HCT116 (cell line): ENCODE measurements at regions not wholly inside any gene's neighbourhood (a gene's known extent, or its start where the extent isn't known, plus 50 kb on each side); places are given as distances from the start of the nearest gene placed in this dataset.

Source experiments
- ATF3 ChIP-seq: IDR thresholded peaks from 2 replicates; pipeline ENCODE4 v1.6.1; 2012
- CBX3 ChIP-seq: IDR thresholded peaks from 2 replicates; pipeline ENCODE4 v1.6.1; 2012; ENCODE audit warnings: low read depth
- ELF1 ChIP-seq: IDR thresholded peaks from 2 replicates; pipeline ENCODE4 v1.6.1; 2012; ENCODE audit warnings: low read depth, borderline replicate concordance
- EZH2 ChIP-seq: fragments of 200-600 bp; sonication (generic); IDR thresholded peaks from 2 replicates; pipeline ENCODE4 v1.6.1; 2017; ENCODE audit warnings: antibody characterized with exemption, mixed run types
- EZH2phosphoT487 ChIP-seq: fragments of 200-600 bp; IDR thresholded peaks from 2 replicates; pipeline ENCODE4 v1.6.1; 2018; ENCODE audit warnings: antibody characterized with exemption, borderline replicate concordance
- POLR2A ChIP-seq: IDR thresholded peaks from 2 replicates; pipeline ENCODE4 v1.7.0; 2011; ENCODE audit warnings: borderline replicate concordance; ENCODE audit not compliant: insufficient read depth, insufficient read length; ENCODE audit errors: extremely low read depth
- POLR2AphosphoS5 ChIP-seq: IDR thresholded peaks from 2 replicates; pipeline ENCODE4 v1.6.1; 2011; ENCODE audit warnings: mild to moderate bottlenecking, low read depth, low read length, moderate library complexity
- RAD21 ChIP-seq: IDR thresholded peaks from 2 replicates; pipeline ENCODE4 v1.6.1; 2012; ENCODE audit warnings: low read depth, mild to moderate bottlenecking
- SRF ChIP-seq: IDR thresholded peaks from 2 replicates; pipeline ENCODE4 v1.6.1; 2012; ENCODE audit warnings: low read depth
- YY1 ChIP-seq: IDR thresholded peaks from 2 replicates; pipeline ENCODE4 v1.6.1; 2011; ENCODE audit warnings: low read length, low read depth, moderate library complexity, mild to moderate bottlenecking; ENCODE audit not compliant: insufficient replicate concordance; ENCODE audit errors: extremely low read depth
- ZBTB33 ChIP-seq: IDR thresholded peaks from 2 replicates; pipeline ENCODE4 v1.6.1; 2011; ENCODE audit warnings: mild to moderate bottlenecking, low read length, moderate library complexity; ENCODE audit not compliant: insufficient replicate concordance; ENCODE audit errors: extremely low read depth
- TF ChIP-seq, protein P1 (sequence below), 3 experiments: fragments of 200-600 bp in 1 of 3; sonication (generic) in 1 of 3; IDR thresholded peaks in 2 of 3; conservative IDR thresholded peaks in 1 of 3; 2 replicates each; pipeline ENCODE4 v1.5.1; 2012 to 2017; ENCODE audit warnings: low read depth in 2 of 3, low read length in 2 of 3, antibody characterized with exemption in 1 of 3, borderline replicate concordance in 1 of 3, control low read depth in 1 of 3, mild to moderate bottlenecking in 1 of 3, mixed read lengths in 1 of 3, mixed run types in 1 of 3, moderate library complexity in 1 of 3; ENCODE audit not compliant: insufficient read depth in 1 of 3
- TF ChIP-seq, protein P2 (sequence below): IDR thresholded peaks from 2 replicates; pipeline ENCODE4 v1.6.1; 2012; ENCODE audit warnings: low read depth

DNA sequence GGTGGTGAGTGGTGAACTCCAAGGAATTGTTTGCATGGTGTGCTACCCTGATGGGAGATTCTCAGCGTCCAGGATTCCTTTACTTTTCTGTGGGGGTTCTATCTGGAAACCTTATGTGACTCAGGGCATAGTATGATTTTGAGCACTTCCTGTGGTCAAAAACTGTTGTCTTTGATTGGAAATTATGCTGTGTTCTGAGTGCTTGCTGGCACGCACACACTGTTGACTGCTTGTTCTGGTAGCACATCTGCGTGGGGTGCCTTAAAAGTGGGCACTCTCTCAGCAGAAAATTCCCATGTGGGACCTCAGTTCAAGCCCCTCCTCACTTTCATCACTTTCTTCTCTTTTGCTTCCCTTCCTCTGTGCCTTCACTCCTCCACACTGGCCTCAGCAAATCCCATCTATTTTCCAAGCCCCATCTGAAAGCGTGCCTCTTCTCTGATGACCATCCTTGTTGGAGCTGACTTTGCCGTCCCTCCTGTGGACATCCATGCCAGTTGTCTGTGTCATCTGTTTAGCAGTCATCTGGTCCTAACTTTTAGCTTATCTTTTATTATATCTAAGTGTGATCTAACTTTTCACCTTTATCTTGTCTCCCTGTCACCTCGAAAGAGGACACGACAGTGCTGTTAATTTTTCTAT, 56.4 kb upstream of the NPAS1 start:
- TF ChIP-seq POLR2A (no peak), POLR2AphosphoS5 (no peak), EZH2phosphoT487 (no peak), ATF3 (no peak), SRF (no peak), CBX3 (no peak), ZBTB33 (no peak), ELF1 (no peak), EZH2 (no peak), RAD21 (no peak), YY1 (no peak)
- TF ChIP-seq, protein P1, sequence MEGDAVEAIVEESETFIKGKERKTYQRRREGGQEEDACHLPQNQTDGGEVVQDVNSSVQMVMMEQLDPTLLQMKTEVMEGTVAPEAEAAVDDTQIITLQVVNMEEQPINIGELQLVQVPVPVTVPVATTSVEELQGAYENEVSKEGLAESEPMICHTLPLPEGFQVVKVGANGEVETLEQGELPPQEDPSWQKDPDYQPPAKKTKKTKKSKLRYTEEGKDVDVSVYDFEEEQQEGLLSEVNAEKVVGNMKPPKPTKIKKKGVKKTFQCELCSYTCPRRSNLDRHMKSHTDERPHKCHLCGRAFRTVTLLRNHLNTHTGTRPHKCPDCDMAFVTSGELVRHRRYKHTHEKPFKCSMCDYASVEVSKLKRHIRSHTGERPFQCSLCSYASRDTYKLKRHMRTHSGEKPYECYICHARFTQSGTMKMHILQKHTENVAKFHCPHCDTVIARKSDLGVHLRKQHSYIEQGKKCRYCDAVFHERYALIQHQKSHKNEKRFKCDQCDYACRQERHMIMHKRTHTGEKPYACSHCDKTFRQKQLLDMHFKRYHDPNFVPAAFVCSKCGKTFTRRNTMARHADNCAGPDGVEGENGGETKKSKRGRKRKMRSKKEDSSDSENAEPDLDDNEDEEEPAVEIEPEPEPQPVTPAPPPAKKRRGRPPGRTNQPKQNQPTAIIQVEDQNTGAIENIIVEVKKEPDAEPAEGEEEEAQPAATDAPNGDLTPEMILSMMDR (IDR thresholded peaks at IDR 0.05 in 2 of 3, conservative IDR thresholded peaks at IDR 0.05 in 1 of 3; ENCODE audit: borderline replicate concordance in 1 of 3, insufficient read depth in 1 of 3, low read depth in 2 of 3, low read length in 2 of 3) = no peak
- TF ChIP-seq, protein P2, sequence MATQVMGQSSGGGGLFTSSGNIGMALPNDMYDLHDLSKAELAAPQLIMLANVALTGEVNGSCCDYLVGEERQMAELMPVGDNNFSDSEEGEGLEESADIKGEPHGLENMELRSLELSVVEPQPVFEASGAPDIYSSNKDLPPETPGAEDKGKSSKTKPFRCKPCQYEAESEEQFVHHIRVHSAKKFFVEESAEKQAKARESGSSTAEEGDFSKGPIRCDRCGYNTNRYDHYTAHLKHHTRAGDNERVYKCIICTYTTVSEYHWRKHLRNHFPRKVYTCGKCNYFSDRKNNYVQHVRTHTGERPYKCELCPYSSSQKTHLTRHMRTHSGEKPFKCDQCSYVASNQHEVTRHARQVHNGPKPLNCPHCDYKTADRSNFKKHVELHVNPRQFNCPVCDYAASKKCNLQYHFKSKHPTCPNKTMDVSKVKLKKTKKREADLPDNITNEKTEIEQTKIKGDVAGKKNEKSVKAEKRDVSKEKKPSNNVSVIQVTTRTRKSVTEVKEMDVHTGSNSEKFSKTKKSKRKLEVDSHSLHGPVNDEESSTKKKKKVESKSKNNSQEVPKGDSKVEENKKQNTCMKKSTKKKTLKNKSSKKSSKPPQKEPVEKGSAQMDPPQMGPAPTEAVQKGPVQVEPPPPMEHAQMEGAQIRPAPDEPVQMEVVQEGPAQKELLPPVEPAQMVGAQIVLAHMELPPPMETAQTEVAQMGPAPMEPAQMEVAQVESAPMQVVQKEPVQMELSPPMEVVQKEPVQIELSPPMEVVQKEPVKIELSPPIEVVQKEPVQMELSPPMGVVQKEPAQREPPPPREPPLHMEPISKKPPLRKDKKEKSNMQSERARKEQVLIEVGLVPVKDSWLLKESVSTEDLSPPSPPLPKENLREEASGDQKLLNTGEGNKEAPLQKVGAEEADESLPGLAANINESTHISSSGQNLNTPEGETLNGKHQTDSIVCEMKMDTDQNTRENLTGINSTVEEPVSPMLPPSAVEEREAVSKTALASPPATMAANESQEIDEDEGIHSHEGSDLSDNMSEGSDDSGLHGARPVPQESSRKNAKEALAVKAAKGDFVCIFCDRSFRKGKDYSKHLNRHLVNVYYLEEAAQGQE = no peak
